ENCODE measurements at regions not wholly inside any gene's neighbourhood (a gene's known extent, or its start where the extent isn't known, plus 50 kb on each side); places are given as distances from the start of the nearest gene placed in this dataset.

DNA sequence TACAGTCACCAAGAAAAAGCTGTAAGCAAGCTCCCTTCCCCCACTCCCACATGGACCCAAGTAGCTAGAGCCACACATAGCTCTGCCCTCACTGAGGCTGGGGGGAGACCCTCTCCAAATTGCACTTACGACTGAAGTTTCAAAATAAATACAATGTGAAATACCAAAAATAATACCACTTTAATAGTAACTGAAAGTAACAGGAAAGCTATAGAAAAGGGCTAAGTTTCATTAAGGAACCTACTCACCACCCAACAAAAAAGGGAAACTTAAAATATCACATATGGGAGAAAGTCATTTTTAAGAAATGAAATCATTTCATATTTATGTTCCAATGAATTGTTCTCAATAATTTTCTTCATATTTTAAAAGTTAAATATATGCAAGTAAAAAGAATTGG is 130.4 kb upstream of the UBE2E2 start:
- H3K4me3 ChIP-seq (ENCODE audit: low read length) = no peak overlapping the region
- no peaks in the 10 kb centered on the region for H4K20me1 ChIP-seq (ENCODE audit: low read length)
- no peaks in the 10 kb centered on the region for H3K27me3 ChIP-seq (ENCODE audit: low read length)
- no peaks in the 10 kb centered on the region for H3K36me3 ChIP-seq (ENCODE audit: low read depth, low read length)
- intact Hi-C loops (cut with micrococcal nuclease) = no loop called here
- H3K4me1 ChIP-seq (ENCODE audit: insufficient read depth, low read length) = 0 out of 2 replicates have a peak, but pooled peaks cover 5% of the 10 kb centered on the region
- no peaks in the 10 kb centered on the region for H3F3A ChIP-seq (ENCODE audit: low read length, unreplicated experiment)
- no peaks in the 10 kb centered on the region for H3K79me2 ChIP-seq (ENCODE audit: low read length)
- no peaks in the 10 kb centered on the region for H3K9me3 ChIP-seq (ENCODE audit: low read length)
- ChIA-PET POLR2A (ENCODE audit: unreplicated experiment) (no interaction called here), CTCF (no interaction called here)
- H3K27ac ChIP-seq (ENCODE audit: low read length) = no peak overlapping the region
- TF ChIP-seq, protein P1, sequence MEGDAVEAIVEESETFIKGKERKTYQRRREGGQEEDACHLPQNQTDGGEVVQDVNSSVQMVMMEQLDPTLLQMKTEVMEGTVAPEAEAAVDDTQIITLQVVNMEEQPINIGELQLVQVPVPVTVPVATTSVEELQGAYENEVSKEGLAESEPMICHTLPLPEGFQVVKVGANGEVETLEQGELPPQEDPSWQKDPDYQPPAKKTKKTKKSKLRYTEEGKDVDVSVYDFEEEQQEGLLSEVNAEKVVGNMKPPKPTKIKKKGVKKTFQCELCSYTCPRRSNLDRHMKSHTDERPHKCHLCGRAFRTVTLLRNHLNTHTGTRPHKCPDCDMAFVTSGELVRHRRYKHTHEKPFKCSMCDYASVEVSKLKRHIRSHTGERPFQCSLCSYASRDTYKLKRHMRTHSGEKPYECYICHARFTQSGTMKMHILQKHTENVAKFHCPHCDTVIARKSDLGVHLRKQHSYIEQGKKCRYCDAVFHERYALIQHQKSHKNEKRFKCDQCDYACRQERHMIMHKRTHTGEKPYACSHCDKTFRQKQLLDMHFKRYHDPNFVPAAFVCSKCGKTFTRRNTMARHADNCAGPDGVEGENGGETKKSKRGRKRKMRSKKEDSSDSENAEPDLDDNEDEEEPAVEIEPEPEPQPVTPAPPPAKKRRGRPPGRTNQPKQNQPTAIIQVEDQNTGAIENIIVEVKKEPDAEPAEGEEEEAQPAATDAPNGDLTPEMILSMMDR (conservative IDR thresholded peaks at IDR 0.05; ENCODE audit: low read depth, low read length) = no peak
- TF ChIP-seq EZH2 (IDR thresholded peaks at IDR 0.05; ENCODE audit: low read length, unreplicated experiment) (no peak), EZH2phosphoT487 (IDR thresholded peaks at IDR 0.05; ENCODE audit: borderline replicate concordance, low read length) (no peak)
- H3K9ac ChIP-seq (ENCODE audit: low read length) = no peak overlapping the region
- H3K4me2 ChIP-seq (ENCODE audit: low read length) = no peak overlapping the region
- H3K9me2 ChIP-seq (replicated peaks; ENCODE audit: low read length) = no peaks in the 10 kb centered on the region
- DNase-seq = no peak
- H2AFZ ChIP-seq (ENCODE audit: low read length) = no peak overlapping the region
- ATAC-seq = no peak
- no TSS peak for BruUV-seq (replicated peaks)

GRCh38 chr3:23073724-23074305 is 129.3 kb upstream of the UBE2E2 start:
- no peak overlapping the region for H3K27ac ChIP-seq (ENCODE audit: low read length)
- CTCF ChIA-PET = no interaction called here
- no peaks in the 10 kb centered on the region for H3K9me2 ChIP-seq (replicated peaks; ENCODE audit: low read length)
- H4K20me1 ChIP-seq (ENCODE audit: low read length) = no peaks in the 10 kb centered on the region
- H3K4me3 ChIP-seq (ENCODE audit: low read length) = no peak overlapping the region
- intact Hi-C loops (cut with micrococcal nuclease) = no loop called here
- 0 out of 2 replicates have a peak, but pooled peaks cover 5% of the 10 kb centered on the region for H3K4me1 ChIP-seq (ENCODE audit: insufficient read depth, low read length)
- H3F3A ChIP-seq (ENCODE audit: low read length, unreplicated experiment) = no peaks in the 10 kb centered on the region
- H3K27me3 ChIP-seq (ENCODE audit: low read length) = no peaks in the 10 kb centered on the region
- POLR2A ChIA-PET (ENCODE audit: unreplicated experiment) = no interaction called here
- ATAC-seq = peak; percentile 59
- no peaks in the 10 kb centered on the region for H3K9me3 ChIP-seq (ENCODE audit: low read length)
- H2AFZ ChIP-seq (ENCODE audit: low read length) = no peak overlapping the region
- no peak overlapping the region for H3K4me2 ChIP-seq (ENCODE audit: low read length)
- no peaks in the 10 kb centered on the region for H3K36me3 ChIP-seq (ENCODE audit: low read depth, low read length)
- BruUV-seq (replicated peaks) = no TSS peak
- H3K9ac ChIP-seq (ENCODE audit: low read length) = no peak overlapping the region
- DNase-seq = peak; percentile 72
- TF ChIP-seq EZH2 (IDR thresholded peaks at IDR 0.05; ENCODE audit: low read length, unreplicated experiment) = no peak
- TF ChIP-seq, protein P1 (conservative IDR thresholded peaks at IDR 0.05; ENCODE audit: low read depth, low read length) = no peak
- H3K79me2 ChIP-seq (ENCODE audit: low read length) = no peaks in the 10 kb centered on the region

GRCh38 chr3:23075496-23075895 is 127.6 kb upstream of the UBE2E2 start:
- no peaks in the 10 kb centered on the region for H3F3A ChIP-seq (ENCODE audit: low read length, unreplicated experiment)
- H3K27me3 ChIP-seq (ENCODE audit: low read length) = no peaks in the 10 kb centered on the region
- ATAC-seq (no peak), DNase-seq (no peak)
- no peak overlapping the region for H2AFZ ChIP-seq (ENCODE audit: low read length)
- H3K9me3 ChIP-seq (ENCODE audit: low read length) = no peaks in the 10 kb centered on the region
- H3K9ac ChIP-seq (ENCODE audit: low read length) = no peak overlapping the region
- BruUV-seq (replicated peaks) = no TSS peak
- H4K20me1 ChIP-seq (ENCODE audit: low read length) = no peaks in the 10 kb centered on the region
- intact Hi-C loops (cut with micrococcal nuclease) = no loop called here
- ChIA-PET POLR2A (ENCODE audit: unreplicated experiment) (no interaction called here), CTCF (no interaction called here)
- TF ChIP-seq, protein P1 (conservative IDR thresholded peaks at IDR 0.05; ENCODE audit: low read depth, low read length) = no peak
- TF ChIP-seq EZH2 (IDR thresholded peaks at IDR 0.05; ENCODE audit: low read length, unreplicated experiment) = no peak
- TF ChIP-seq EZH2phosphoT487 (IDR thresholded peaks at IDR 0.05; ENCODE audit: borderline replicate concordance, low read length) = no peak
- no peaks in the 10 kb centered on the region for H3K79me2 ChIP-seq (ENCODE audit: low read length)
- H3K27ac ChIP-seq (ENCODE audit: low read length) = no peak overlapping the region
- no peaks in the 10 kb centered on the region for H3K36me3 ChIP-seq (ENCODE audit: low read depth, low read length)
- no peak overlapping the region for H3K4me2 ChIP-seq (ENCODE audit: low read length)
- H3K4me1 ChIP-seq (ENCODE audit: insufficient read depth, low read length) = peaks cover 17% of the 10 kb centered on the region
- no peaks in the 10 kb centered on the region for H3K9me2 ChIP-seq (replicated peaks; ENCODE audit: low read length)
- no peak overlapping the region for H3K4me3 ChIP-seq (ENCODE audit: low read length)
